MM.1S (cell line): ENCODE measurements at regions not wholly inside any gene's neighbourhood (a gene's known extent, or its start where the extent isn't known, plus 50 kb on each side); places are given as distances from the start of the nearest gene placed in this dataset.

Experiments used
- CTCF ChIP-seq: fragments of 300-600 bp; sonication (generic); IDR thresholded peaks from 2 replicates; pipeline ENCODE4 v1.5.1; 2016; ENCODE audit warnings: antibody characterized with exemption, low read length, mixed read lengths
- EZH2 ChIP-seq: fragments of 300-600 bp; sonication (generic); optimal IDR thresholded peaks from 2 replicates; pipeline ENCODE3; 2017; ENCODE audit warnings: low read depth, mild to moderate bottlenecking, antibody characterized with exemption, low read length, mixed read lengths
- EZH2phosphoT487 ChIP-seq: fragments of 300-600 bp; sonication (generic); IDR thresholded peaks from 2 replicates; pipeline ENCODE4 v1.6.1; 2018; ENCODE audit warnings: antibody characterized with exemption, low read length

- no peak for TF ChIP-seq EZH2phosphoT487
- no peak for TF ChIP-seq EZH2
- TF ChIP-seq CTCF: no peak
These were observed 394.8 kb downstream of the PBX1 start for GRCh38 chr1:164953815-164954214.
